Adipocyte (in vitro differentiated cells): ENCODE measurements at regions not wholly inside any gene's neighbourhood (a gene's known extent, or its start where the extent isn't known, plus 50 kb on each side); places are given as distances from the start of the nearest gene placed in this dataset.
"Not testable (repeated sequence)": the region's sequence is repeated elsewhere in the genome, so short reads cannot be mapped to it uniquely, and the experiment has no call there.

Experiments
- DNase-seq: peaks from one replicate; pipeline ENCODE4 v3.0.0-alpha.2; 2015; ENCODE audit warnings: low read depth
- H3K27me3 ChIP-seq: replicated peaks from 2 replicates; pipeline ENCODE4 v1.7.0; 2013; ENCODE audit warnings: mild to moderate bottlenecking, low read length, moderate library complexity; ENCODE audit not compliant: control insufficient read depth, insufficient read depth
- H3K36me3 ChIP-seq: 2 replicates; pipeline ENCODE4 v1.7.0; 2013; ENCODE audit warnings: low read length, mild to moderate bottlenecking, moderate library complexity; ENCODE audit not compliant: control insufficient read depth, insufficient read depth, severe bottlenecking
- H3K4me1 ChIP-seq: 2 replicates; pipeline ENCODE4 v1.7.0; 2013; ENCODE audit warnings: mild to moderate bottlenecking, low read length, moderate library complexity; ENCODE audit not compliant: control insufficient read depth, insufficient read depth
- H3K4me3 ChIP-seq: 2 replicates; pipeline ENCODE4 v1.7.0; 2013; ENCODE audit warnings: mild to moderate bottlenecking, low read length, moderate library complexity
- H3K9ac ChIP-seq: 2 replicates; pipeline ENCODE4 v1.7.0; 2013; ENCODE audit warnings: mild to moderate bottlenecking, low read length, moderate library complexity
- H3K9me3 ChIP-seq: 2 replicates; pipeline ENCODE4 v1.7.0; 2013; ENCODE audit warnings: mild to moderate bottlenecking, low read length, moderate library complexity; ENCODE audit not compliant: control insufficient read depth

DNA sequence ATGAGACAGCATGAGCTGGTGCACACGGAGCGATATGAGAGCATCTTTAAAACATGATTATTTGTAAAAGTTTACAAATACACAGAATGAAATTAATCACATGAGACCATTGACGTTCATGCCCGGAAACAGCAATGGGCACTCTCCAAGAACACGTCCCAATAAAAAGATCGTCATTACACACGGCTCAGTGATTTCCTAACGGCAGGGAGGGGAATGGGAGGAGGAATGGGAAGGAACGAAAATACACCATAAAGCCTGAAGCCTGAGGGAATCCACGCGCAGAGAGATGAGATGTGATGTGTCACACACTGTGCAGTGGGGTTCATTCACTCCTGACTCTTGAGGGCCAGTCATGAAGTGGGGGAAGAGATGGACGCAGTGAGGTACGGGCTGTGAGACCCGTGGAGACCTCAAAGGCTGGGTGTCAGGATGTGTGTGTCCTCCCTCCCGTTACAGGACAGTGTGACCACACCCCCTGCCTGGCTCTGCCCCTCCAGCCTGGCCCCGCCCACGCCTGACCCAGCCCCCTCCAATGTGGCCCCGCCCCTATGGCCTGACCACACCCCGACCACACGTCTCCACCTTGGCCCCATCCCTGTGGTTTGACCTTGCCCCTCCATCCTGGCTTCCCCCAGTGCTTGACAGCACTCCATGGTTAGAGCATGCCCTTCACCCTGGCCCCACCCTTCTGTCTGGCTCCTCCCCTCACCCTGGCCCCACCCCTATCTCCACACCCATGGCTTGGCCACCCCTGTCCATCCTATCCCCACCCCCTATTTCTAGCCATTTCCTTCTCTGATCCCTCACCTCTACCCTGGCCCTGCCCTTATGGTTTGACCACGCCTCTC, 270.5 kb upstream of the SFSWAP start:
- not testable (repeated sequence) for H3K9ac ChIP-seq, DNase-seq, H3K36me3 ChIP-seq, H3K27me3 ChIP-seq, H3K4me3 ChIP-seq, H3K4me1 ChIP-seq, H3K9me3 ChIP-seq

DNA sequence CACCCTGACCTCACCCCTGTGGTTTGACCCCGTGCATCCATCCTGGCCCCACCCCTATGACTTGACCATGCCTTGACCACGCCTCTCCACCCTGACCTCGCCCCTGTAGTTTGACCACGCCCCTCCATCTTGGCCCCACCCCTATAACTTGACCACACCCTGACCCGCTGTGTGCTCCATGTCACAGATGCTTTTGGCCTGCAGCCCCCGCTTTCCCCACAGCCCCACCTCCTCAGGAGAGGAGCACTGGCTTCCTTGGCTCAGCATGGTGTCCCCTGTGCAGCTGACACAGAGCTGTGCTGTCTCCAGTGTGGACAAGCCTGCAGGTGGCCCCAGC, 269.9 kb upstream of the SFSWAP start:
- no peaks in the 10 kb centered on the region for H3K27me3 ChIP-seq
- no peak for DNase-seq
- H3K36me3 ChIP-seq, result no peaks in the 10 kb centered on the region
- no peaks in the 10 kb centered on the region for H3K4me1 ChIP-seq
- H3K9me3 ChIP-seq, result no peaks in the 10 kb centered on the region
- H3K9ac ChIP-seq, result no peak overlapping the region
- H3K4me3 ChIP-seq, result no peak overlapping the region

DNA sequence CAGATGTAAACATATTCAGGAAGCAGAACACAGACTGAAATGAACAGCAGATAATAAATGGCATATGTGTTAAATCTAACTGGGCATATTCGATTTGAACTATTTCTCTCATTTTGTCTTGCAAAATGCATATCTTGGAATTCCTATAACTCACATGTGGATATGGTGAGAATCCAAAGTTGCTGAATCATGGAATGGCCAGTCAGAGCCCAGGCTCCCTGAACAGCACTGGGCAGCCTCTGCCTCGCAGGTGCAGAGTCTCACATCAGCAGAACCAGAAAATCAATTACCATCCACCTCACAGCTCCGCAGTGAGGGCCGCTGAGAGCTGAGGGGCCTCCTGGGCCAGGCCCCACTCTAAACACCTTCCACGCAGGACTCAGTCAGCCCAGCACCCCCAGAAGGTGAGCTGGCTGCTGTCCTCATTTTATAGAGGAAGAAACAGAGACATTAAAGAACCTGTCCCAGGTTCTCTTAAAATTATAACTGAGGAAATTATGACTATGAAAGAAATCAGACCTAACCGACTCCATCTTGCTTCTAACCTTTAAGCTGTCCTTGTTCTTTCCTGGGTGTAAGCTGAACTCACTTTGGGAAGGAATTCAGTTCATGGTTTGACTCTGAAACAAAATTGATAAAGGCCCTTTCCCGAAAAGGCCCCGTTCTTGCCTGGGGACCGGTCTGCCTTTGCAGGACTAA, 269.1 kb upstream of the SFSWAP start:
- H3K9me3 ChIP-seq, result no peaks in the 10 kb centered on the region
- no peaks in the 10 kb centered on the region for H3K27me3 ChIP-seq
- H3K4me3 ChIP-seq, result no peak overlapping the region
- no peaks in the 10 kb centered on the region for H3K4me1 ChIP-seq
- H3K9ac ChIP-seq, result no peak overlapping the region
- no peak for DNase-seq
- H3K36me3 ChIP-seq, result no peaks in the 10 kb centered on the region

DNA sequence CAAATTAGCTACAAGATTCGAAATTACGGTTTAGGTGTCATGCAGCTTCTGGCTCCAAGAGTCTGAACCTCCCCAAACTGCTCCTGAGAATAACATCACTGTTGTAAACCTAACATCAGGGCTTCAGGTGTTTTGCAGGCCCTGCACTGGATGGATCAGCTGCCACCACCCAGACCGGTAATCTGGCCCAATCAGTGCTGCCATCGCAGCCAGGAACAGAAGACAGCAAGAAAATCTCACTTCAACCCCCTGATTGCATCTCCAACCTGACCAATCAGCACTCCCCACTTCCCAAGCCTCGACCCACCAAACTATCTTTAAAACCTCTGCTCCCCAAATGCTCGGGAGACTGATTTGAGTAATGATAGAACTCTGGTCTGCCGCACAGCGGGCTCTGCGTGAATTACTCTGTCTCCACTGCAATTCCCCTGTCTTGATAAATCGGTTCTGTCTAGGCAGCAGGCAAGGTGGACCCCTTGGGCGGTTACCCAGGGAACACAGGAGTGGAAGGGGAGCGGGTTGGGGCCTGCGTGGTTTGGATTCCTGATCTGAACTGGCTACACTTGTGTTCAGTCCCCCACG, 268.5 kb upstream of the SFSWAP start:
- H3K9me3 ChIP-seq, result no peaks in the 10 kb centered on the region
- no peaks in the 10 kb centered on the region for H3K27me3 ChIP-seq
- no peaks in the 10 kb centered on the region for H3K36me3 ChIP-seq
- H3K9ac ChIP-seq, result no peak overlapping the region
- H3K4me3 ChIP-seq, result no peak overlapping the region
- H3K4me1 ChIP-seq, result no peaks in the 10 kb centered on the region
- DNase-seq, result no peak

DNA sequence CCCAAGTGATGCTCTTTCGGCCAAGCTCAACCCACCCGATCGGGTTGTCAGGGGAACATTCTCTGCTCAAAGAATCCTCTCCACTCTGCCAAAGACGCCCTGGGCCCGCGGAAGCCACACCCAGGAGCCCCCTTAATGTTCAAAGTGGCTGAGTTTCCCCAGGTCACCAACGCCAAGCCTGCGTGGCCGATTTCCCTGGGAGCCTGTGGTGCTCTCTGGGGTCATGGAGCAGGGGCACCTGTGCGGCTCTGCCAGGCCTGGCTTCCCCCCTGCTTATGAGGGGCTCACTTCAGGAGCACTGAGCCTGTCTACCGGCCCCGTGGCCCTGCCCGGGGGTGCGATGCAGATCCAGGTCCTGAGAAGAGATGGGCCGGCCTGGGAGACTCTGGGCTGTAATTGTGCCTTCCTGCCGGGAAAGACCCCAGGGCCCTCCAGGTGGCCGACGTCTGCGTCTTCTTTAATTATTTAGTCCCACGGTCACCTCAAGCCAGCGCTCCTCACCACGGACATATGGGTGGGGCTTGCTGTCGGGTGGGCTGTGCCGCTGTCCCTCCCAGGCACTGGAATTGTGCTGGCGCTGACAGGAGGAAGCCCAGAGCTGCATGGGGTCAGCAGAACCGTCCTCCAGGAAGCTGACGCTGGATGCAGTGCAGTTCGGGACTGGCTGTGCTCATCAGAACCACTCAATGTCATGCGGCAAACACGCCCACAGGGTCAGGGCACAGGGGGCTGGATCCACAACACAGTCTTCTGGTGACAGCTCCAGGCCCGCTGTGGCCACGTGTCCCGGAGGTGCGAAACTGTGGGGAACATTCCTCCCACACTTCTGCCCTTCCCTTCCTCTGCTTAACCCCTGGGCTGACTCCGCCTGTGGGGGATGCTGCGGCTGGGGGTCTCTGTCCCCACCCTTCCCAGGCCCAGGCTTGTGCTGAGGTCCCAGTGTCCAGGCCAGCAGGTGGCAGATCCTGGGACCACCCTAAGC, 267.6 kb upstream of the SFSWAP start:
- no peaks in the 10 kb centered on the region for H3K4me1 ChIP-seq
- H3K9me3 ChIP-seq, result no peaks in the 10 kb centered on the region
- no peaks in the 10 kb centered on the region for H3K27me3 ChIP-seq
- no peak overlapping the region for H3K4me3 ChIP-seq
- H3K9ac ChIP-seq, result no peak overlapping the region
- H3K36me3 ChIP-seq, result no peaks in the 10 kb centered on the region
- DNase-seq, result no peak

DNA sequence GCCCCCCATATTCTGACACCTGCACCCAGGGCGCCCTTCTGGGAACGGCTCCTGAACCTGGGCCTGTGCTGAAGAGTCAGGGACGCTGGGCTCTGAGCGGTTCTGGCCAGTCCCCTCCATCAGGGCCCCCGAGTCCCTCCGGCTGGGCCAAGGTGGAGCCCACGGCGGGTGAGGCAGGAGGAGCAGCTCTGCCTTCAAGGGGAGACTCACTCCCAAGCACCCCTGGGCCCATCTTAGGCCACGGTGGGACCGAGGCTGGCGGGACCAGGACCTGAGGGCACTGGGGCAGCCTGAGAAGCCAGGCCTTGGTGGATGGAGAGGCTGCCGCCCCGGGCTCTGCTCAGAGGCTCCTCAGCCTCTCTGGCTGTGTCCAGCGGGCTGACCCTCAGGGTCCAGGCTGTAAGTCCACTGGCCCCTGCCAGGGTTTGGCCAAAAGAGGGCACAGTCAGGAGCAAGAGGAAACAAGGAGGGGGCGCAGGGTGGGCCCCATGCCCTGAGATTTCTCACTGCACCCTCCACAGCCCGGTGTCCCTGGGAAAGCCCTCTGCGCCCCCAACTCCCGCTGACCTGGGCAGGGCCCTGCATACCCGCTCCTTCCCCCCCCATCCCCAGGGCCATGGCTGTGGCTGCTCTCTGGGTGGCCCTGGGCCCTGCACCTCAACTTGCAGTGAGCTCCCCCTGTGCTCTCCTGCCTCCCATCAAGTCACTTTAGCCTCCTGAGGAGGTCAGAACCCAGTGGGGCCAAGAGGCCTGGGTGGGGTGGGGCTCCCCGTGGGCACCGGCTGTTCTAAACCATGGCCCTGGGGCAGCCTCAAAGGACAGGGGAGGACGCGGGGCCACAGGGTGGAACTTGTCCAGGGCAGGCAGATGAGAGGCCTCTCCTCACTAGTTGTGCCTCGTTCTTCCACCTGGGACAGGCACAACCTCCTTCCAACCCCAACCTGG, 266.4 kb upstream of the SFSWAP start:
- H3K9ac ChIP-seq, result no peak overlapping the region
- H3K4me3 ChIP-seq, result no peak overlapping the region
- no peaks in the 10 kb centered on the region for H3K27me3 ChIP-seq
- no peaks in the 10 kb centered on the region for H3K36me3 ChIP-seq
- no peaks in the 10 kb centered on the region for H3K4me1 ChIP-seq
- H3K9me3 ChIP-seq, result peaks cover 8% of the 10 kb centered on the region
- DNase-seq, result no peak

DNA sequence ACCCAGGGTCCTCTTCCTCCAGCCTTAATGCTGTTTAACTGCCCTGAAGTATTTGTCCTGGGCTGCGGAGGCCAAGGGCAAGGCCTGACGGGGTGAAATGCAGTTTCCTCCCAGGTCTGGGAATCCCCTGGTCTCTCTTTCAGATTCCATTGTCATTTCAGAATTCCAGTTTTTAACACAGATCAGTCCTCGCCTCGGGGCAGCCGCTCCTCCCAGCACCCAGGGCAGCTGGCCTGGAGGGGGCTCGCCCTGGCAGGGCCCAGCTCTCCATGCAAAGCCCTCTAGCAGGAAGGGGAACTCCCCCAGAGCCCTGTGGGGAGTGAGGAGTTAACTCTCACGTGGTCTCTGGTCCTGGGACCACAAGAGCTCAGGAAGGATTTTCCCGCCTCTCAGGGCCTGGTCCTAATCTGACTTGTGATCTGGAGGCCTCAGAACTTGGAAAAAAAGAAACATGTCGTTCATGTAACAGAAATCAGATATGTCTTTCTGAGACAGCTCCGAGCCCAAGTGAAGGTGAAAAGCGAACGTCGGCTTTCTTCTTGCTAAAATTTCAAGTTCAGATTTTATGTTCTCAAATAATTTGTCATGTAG, 265.6 kb upstream of the SFSWAP start:
- peaks cover 8% of the 10 kb centered on the region for H3K9me3 ChIP-seq
- no peak for DNase-seq
- H3K4me1 ChIP-seq, result no peaks in the 10 kb centered on the region
- H3K36me3 ChIP-seq, result no peaks in the 10 kb centered on the region
- no peaks in the 10 kb centered on the region for H3K27me3 ChIP-seq
- no peak overlapping the region for H3K4me3 ChIP-seq
- H3K9ac ChIP-seq, result no peak overlapping the region

DNA sequence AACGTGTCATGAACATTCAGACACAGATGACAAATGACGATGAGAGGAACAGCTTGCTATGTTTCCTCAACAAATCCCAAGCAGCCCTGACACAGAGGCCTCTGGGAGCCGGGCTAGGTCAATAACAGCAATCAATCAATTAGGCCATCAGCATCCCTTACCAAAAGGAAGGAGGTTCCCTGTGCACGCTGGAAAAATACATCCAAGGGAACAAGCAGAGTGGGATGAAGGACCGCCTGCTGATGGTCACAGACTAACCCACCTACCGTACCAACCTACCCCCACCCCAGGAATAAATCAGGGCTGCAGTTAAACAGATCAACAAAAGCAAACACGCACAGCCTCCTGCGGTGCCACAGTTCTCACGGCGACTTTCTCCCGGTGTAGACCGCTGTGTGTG, 265.1 kb upstream of the SFSWAP start:
- no peak for DNase-seq
- no peaks in the 10 kb centered on the region for H3K4me1 ChIP-seq

DNA sequence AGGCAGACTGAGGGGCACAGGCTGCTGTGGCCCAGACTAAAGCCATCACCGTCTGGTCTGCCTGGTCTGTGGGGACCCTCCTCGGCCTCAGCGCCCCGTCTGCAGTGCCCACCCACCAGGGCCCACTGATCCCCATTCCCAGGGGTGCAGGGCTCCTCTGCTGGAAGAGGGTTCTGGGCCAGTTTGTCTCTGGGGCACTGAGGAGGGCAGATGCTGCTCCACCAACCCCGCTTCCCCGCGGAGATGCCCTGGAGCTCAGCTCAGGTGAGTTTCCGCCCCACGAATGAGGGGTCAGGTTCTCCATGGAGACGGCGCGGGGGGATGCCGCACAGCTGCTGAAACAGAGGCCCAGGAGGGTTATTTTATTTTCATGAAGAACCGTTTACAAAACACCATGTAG, 263.3 kb upstream of the SFSWAP start:
- H3K36me3 ChIP-seq, H3K27me3 ChIP-seq, DNase-seq: not testable (repeated sequence)

More for the DNA sequence above, 265.1 kb upstream of the SFSWAP start:
- no peaks in the 10 kb centered on the region for H3K36me3 ChIP-seq
- H3K9me3 ChIP-seq, result peaks cover 8% of the 10 kb centered on the region
- no peak overlapping the region for H3K9ac ChIP-seq
- no peak overlapping the region for H3K4me3 ChIP-seq
- no peaks in the 10 kb centered on the region for H3K27me3 ChIP-seq

DNA sequence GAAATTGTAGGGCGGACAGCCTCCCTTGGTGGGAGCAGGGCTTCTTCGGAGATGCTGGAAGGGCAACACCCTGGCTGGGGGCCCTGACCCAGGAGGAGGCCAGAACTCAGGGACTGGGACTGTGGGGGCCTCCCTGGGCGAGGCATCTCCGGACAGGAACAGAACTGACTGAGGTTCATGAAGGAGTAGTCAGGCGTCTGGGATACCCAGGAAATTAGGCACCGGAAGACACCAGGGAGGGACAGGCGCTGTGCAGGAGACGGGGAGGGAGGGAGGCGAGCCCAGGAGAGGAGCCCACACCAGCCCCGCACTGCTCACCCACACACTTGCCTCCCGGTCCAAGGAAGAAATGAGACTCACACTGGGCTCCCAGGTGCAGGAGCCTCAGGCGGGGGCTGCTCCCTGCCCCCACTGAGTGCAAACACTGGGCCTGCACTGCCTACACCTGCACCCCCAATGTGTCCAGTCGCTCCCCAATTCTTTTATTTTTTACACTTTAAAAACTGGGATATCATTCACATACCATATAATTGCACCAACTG, 262.6 kb upstream of the SFSWAP start:
- Histone ChIP-seq H3K36me3 (no peaks in the 10 kb centered on the region), H3K27me3 (no peaks in the 10 kb centered on the region), H3K9ac (no peak overlapping the region), H3K9me3 (peaks cover 10% of the 10 kb centered on the region), H3K4me3 (no peak overlapping the region), H3K4me1 (no peaks in the 10 kb centered on the region)
- no peak for DNase-seq

More for the DNA sequence above, 263.3 kb upstream of the SFSWAP start:
- not testable (repeated sequence) for H3K4me3 ChIP-seq, H3K9ac ChIP-seq, H3K4me1 ChIP-seq
- H3K9me3 ChIP-seq, result peaks cover 10% of the 10 kb centered on the region
